Mucosa of descending colon (tissue), 3 donors: ENCODE measurements at regions not wholly inside any gene's neighbourhood (a gene's known extent, or its start where the extent isn't known, plus 50 kb on each side); places are given as distances from the start of the nearest gene placed in this dataset.

Experiments used
- ATAC-seq: fragments of 200-7000 bp; cut with Tn5 transposase; one replicate; pipeline ENCODE4 v1.9.1; 2020; ENCODE audit warnings: mild to moderate bottlenecking, moderate library complexity
- DNase-seq, 3 donors: peaks; one replicate each; pipeline ENCODE4 v3.0.0-alpha.2; 2020
- H3K36me3 ChIP-seq: fragments of 200-600 bp; one replicate; pipeline ENCODE4 v1.8.0; 2021; ENCODE audit warnings: low read depth, mild to moderate bottlenecking
- H3K4me1 ChIP-seq: fragments of 200-600 bp; one replicate; pipeline ENCODE4 v1.8.0; 2021; ENCODE audit warnings: low read depth, mild to moderate bottlenecking
- H3K4me3 ChIP-seq: fragments of 200-600 bp; one replicate; pipeline ENCODE4 v1.8.0; 2021; ENCODE audit warnings: mild to moderate bottlenecking
- H3K9me3 ChIP-seq: fragments of 200-600 bp; one replicate; pipeline ENCODE4 v1.8.0; 2021; ENCODE audit warnings: mild to moderate bottlenecking
- CTCF ChIP-seq: fragments of 200-600 bp; IDR thresholded peaks from one replicate; pipeline ENCODE4 v1.8.0; 2022; ENCODE audit warnings: antibody characterized with exemption, mild to moderate bottlenecking
- intact Hi-C, 2 donors: fragments of 100-400 bp; cut with DNase I in 1 of 2; cut with micrococcal nuclease in 1 of 2; formaldehyde crosslinking; loops; one replicate each; pipeline versions ENCODE4 v1.11.0 to v1.11.1; 2022; cut with DNase I, micrococcal nuclease
- donor health status: DM: no; HTN: no; CAD: no; lungs with moderate emphysema.
- donor health status: DM: no; HTN: no; CAD: no.
- donor health status: DM: no; HTN: yes; CAD: no.

DNA sequence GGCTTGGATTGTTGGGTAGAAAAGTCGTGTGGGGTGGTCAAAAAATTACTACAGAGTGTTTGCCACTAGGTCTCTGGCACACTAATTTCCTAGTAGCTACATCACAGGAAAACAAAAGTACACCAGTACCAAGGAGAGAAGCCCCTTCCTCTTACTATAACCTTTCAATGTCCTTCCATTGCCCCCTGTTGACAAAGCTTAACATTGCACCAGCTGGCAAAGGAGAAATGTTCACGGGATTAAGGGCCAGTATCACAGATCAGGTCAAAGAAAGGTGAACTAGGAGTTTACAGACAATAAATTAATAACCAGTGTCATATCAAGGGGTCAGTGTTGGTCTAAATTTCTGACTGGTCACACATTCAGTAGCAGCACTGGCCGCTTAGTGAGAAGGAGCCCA lies 1139.6 kb upstream of the FAM98A start:
- no peak for DNase-seq
- intact Hi-C loops: no loop called here
- H3K4me1 ChIP-seq: no peaks in the 10 kb centered on the region
- TF ChIP-seq CTCF: no peak
- no peaks in the 10 kb centered on the region for H3K9me3 ChIP-seq
- no peaks in the 10 kb centered on the region for H3K36me3 ChIP-seq
- no peak overlapping the region for H3K4me3 ChIP-seq
- ATAC-seq: no peak

GRCh38 chr2:34737146-34737545 lies 1138.0 kb upstream of the FAM98A start:
- ATAC-seq (no peak), DNase-seq (no peak)
- TF ChIP-seq CTCF: no peak
- intact Hi-C loops: no loop called here
- Histone ChIP-seq H3K36me3 (no peaks in the 10 kb centered on the region), H3K9me3 (no peaks in the 10 kb centered on the region), H3K4me3 (no peak overlapping the region), H3K4me1 (no peaks in the 10 kb centered on the region)

DNA sequence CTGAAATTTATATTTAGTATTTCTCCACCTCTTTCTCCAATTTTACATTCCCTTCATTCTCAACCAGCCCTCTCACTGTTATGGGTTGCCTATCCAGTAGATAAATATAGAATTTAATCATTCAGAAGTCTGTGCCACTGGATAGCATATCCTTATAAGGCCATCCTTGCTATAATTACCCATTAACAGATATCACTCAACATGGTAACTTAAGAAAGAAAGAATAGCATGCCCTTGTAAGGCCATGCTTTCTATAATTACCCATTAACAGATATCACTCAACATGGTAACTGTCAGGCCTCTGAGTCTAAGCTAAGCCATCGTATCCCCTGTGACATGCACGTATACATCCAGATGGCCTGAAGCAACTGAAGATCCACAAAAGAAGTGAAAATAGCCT lies 1137.4 kb upstream of the FAM98A start:
- intact Hi-C loops: no loop called here
- ATAC-seq (no peak), DNase-seq (no peak)
- Histone ChIP-seq H3K4me1 (no peaks in the 10 kb centered on the region), H3K4me3 (no peak overlapping the region), H3K36me3 (no peaks in the 10 kb centered on the region), H3K9me3 (no peaks in the 10 kb centered on the region)
- no peak for TF ChIP-seq CTCF

DNA sequence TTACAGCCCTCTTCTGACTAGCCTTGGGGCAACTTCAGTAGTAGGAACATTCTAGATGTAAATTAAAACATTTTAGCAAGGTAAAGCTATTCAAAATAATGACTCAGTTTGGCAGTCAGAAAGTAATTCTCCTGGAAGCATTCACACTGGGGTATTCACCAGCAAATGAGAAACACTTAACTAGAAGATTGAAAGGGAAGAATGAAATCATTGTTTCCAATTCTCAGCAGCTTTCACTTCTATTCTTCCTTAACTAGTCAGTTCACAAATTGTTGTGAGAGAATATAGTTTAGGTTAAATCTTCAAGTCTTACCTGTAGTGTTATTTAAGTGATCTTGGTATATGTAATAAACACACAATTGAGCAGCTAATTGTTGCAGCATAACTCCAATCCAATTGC lies 1135.6 kb upstream of the FAM98A start:
- ATAC-seq: no peak
- Histone ChIP-seq H3K4me3 (no peak overlapping the region), H3K36me3 (no peaks in the 10 kb centered on the region), H3K9me3 (no peaks in the 10 kb centered on the region), H3K4me1 (no peaks in the 10 kb centered on the region)
- intact Hi-C loops: no loop called here
- no peak for DNase-seq
- no peak for TF ChIP-seq CTCF

DNA sequence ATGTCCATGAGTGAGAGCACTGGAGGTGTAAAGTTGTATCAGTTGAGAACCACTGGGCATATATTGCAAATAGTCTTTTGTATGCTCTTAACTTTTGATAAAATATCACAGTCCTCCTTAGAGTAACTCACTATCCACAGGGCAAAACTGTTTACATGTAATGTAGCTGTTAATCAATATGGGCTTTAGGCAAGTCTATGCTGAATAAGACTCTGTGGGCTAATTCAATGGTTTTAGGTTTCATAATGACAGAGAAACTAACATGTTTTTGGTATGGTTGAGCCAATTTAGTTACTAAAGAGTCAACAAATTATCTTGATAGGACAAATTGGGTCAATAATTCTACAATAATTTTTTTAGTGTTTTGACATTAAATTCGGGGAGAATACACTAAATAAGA lies 1134.9 kb upstream of the FAM98A start:
- TF ChIP-seq CTCF: no peak
- no peak for DNase-seq
- ATAC-seq: no peak
- no peaks in the 10 kb centered on the region for H3K4me1 ChIP-seq
- H3K4me3 ChIP-seq: no peak overlapping the region
- no peaks in the 10 kb centered on the region for H3K9me3 ChIP-seq
- H3K36me3 ChIP-seq: no peaks in the 10 kb centered on the region
- intact Hi-C loops: no loop called here

DNA sequence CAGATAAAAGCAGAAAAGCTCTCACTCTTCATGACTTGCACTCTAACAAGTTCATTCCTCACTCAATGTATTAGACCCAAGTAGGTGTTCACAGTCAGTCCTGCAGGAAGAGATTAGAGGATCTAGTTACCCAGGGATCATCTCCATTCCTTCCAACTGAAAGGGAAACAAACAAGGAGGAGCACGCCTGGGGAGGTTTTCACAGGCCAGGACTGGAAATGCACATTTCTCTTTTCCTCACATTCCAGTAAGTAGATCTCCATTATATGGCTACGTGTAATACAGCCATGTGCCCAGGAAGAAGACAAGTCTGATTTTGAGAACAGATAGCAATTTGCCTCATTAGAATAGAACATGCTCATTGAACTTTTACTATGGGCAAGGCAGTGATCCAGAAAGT lies 1132.2 kb upstream of the FAM98A start:
- Histone ChIP-seq H3K4me1 (no peaks in the 10 kb centered on the region), H3K9me3 (no peaks in the 10 kb centered on the region), H3K4me3 (no peak overlapping the region), H3K36me3 (no peaks in the 10 kb centered on the region)
- intact Hi-C loops: no loop called here
- no peak for TF ChIP-seq CTCF
- ATAC-seq (no peak), DNase-seq (no peak)
